Adrenal gland (tissue), 9 donors: ENCODE measurements at regions not wholly inside any gene's neighbourhood (a gene's known extent, or its start where the extent isn't known, plus 50 kb on each side); places are given as distances from the start of the nearest gene placed in this dataset.

ENCODE experiments used
- DNase-seq, 7 donors: peaks; one replicate each; pipeline ENCODE4 v3.0.0-alpha.2; 2019 to 2020
- H3K27ac ChIP-seq, 5 donors: fragments of 200-600 bp; sonication (generic) in 4 of 5; 1 replicate in 3 of 5; 2 replicates in 2 of 5; pipeline versions ENCODE4 v1.5.1 to v1.8.0; 2016 to 2020; ENCODE audit warnings: mild to moderate bottlenecking in 1 of 5
- H3K27me3 ChIP-seq: fragments of 200-600 bp; 2 replicates; pipeline ENCODE4 v1.8.0; 2021
- H3K36me3 ChIP-seq, 2 donors: fragments of 200-600 bp; replicated peaks in 1 of 2; 1 replicate in 1 of 2; 2 replicates in 1 of 2; pipeline versions ENCODE4 v1.5.1 to v1.8.0; 2018 to 2022
- H3K4me1 ChIP-seq, 2 donors: fragments of 200-600 bp; replicated peaks in 1 of 2; 1 replicate in 1 of 2; 2 replicates in 1 of 2; pipeline versions ENCODE4 v1.5.1 to v1.8.0; 2018 to 2021
- H3K4me3 ChIP-seq, 4 donors: fragments of 200-600 bp; sonication (generic) in 3 of 4; one replicate each; pipeline ENCODE4 v1.5.1; 2016 to 2018
- H3K9me3 ChIP-seq, 3 donors: fragments of 200-600 bp; sonication (generic) in 1 of 3; replicated peaks in 1 of 3; 1 replicate in 2 of 3; 2 replicates in 1 of 3; pipeline versions ENCODE4 v1.5.1 to v1.8.0; 2016 to 2021
- POLR2A ChIP-seq, 2 donors: fragments of 450-650 bp; IDR thresholded peaks; one replicate each; pipeline ENCODE4 v1.6.1; 2017; ENCODE audit warnings: antibody characterized with exemption in 2 of 2, mild to moderate bottlenecking in 2 of 2, moderate library complexity in 1 of 2
- WGBS, 4 donors: extraction: QIAGEN DNeasy Blood & Tissue Kit in 2 of 4; methylation state at CpG; one replicate each; pipeline versions ENCODE4 v1.1.5 to v1.1.7; 2013 to 2017; 5-methylcytosine and 5-hydroxymethylcytosine counted together
- intact Hi-C, 2 donors: fragments of 100-400 bp; cut with DNase I; formaldehyde crosslinking; loops; one replicate each; pipeline versions ENCODE4 v1.14.1 to v1.15.0; 2022 to 2023
- TF ChIP-seq, protein P1 (sequence below), 6 experiments: fragments of 450-650 bp in 4 of 6; fragments of 200-600 bp in 2 of 6; sonication (generic) in 1 of 6; IDR thresholded peaks; 1 replicate in 5 of 6; 2 replicates in 1 of 6; pipeline versions ENCODE4 v1.5.1 to v1.8.0; 2016 to 2021; ENCODE audit warnings: antibody characterized with exemption in 6 of 6, mild to moderate bottlenecking in 2 of 6, moderate library complexity in 1 of 6
- donor health status: healthy with polysubstance abuse.
- donor health status: Bipolar disorder and iron deficiency.
- donor health status: DM: yes; HTN: yes; CAD: no.
- donor health status: DM: no; HTN: no; CAD: no.
- donor health status: DM: no; HTN: no; CAD: no.

DNA sequence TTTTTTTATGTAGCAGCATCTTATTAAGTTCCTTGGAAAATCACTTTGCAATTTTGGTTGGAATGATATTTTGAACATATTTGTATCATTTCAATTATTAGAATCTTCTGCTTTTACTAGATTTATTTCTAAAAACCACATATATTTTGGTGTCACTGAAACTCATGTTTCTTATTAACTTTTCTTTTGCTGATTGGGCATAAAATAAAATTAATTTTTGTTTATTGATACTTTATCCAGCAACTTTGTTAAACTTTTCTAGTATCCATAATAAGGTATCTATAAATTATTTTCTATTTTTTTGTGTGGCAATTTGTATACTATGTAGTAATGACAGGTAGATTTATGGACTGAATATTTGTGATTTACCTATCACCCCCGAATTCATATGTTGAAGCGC, 556.4 kb upstream of the ATXN8OS start:
- H3K27me3 ChIP-seq = no peaks in the 10 kb centered on the region
- no peak overlapping the region for H3K4me3 ChIP-seq
- H3K4me1 ChIP-seq = no peaks in the 10 kb centered on the region
- 52 to 95% (median 92%) methylated on average over 2 of the region's 2 CpGs for WGBS, 4 donors
- intact Hi-C loops = no loop called here
- TF ChIP-seq POLR2A (IDR thresholded peaks at IDR 0.05) = no peak
- H3K27ac ChIP-seq = no peak overlapping the region
- no peak for DNase-seq
- peaks cover 0 to 5% (median 0%) of the 10 kb centered on the region in 3 donors for H3K9me3 ChIP-seq
- no peaks in the 10 kb centered on the region for H3K36me3 ChIP-seq

DNA sequence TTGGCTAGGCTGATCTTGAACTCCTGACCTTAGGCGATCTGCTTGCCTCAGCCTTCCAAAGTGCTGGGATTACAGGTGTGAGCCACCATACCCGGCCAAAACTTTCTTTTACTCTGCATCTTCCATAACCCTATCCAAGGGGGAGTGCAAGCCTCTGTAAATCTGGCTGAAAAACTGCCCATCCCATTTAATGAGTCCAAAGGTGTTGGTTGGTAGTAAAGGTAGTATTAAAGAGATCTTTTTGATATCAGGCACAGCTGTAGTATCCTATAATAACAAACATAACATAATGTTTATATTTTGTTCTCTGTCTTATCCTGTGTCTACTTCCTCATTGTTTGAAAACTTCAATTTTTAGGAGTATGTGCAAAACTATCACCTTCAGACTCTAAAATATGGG, 559.8 kb upstream of the ATXN8OS start:
- Histone ChIP-seq H3K27me3 (no peaks in the 10 kb centered on the region), H3K4me3 (no peak overlapping the region), H3K36me3 (no peaks in the 10 kb centered on the region), H3K9me3 (peaks cover 0 to 5% (median 0%) of the 10 kb centered on the region in 3 donors), H3K27ac (no peak overlapping the region), H3K4me1 (no peaks in the 10 kb centered on the region)
- WGBS, 4 donors = 74 to 82% (median 75%) methylated on average over 2 of the region's 2 CpGs
- TF ChIP-seq, protein P1, sequence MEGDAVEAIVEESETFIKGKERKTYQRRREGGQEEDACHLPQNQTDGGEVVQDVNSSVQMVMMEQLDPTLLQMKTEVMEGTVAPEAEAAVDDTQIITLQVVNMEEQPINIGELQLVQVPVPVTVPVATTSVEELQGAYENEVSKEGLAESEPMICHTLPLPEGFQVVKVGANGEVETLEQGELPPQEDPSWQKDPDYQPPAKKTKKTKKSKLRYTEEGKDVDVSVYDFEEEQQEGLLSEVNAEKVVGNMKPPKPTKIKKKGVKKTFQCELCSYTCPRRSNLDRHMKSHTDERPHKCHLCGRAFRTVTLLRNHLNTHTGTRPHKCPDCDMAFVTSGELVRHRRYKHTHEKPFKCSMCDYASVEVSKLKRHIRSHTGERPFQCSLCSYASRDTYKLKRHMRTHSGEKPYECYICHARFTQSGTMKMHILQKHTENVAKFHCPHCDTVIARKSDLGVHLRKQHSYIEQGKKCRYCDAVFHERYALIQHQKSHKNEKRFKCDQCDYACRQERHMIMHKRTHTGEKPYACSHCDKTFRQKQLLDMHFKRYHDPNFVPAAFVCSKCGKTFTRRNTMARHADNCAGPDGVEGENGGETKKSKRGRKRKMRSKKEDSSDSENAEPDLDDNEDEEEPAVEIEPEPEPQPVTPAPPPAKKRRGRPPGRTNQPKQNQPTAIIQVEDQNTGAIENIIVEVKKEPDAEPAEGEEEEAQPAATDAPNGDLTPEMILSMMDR (IDR thresholded peaks at IDR 0.05) = no peak
- no peak for TF ChIP-seq POLR2A (IDR thresholded peaks at IDR 0.05)
- no peak for DNase-seq
- intact Hi-C loops = no loop called here

DNA sequence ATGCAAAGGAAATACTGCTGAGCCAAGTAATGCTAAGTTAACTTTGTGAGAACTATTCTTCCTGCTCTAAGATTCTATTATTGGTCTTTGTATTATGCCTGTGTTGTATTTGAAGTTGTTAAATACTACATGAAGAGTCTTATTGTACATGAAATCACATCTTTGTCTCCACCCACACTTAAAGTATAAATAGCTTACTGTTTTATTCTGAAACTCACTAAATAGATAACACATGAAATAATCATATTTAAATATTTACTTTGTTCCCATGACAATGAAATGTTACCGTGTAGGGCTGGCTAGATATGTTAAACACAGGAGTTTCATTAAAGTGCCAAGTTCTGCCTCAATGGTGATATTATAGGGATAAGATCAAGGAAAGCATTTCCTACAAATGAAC, 562.1 kb upstream of the ATXN8OS start:
- TF ChIP-seq, protein P1 (IDR thresholded peaks at IDR 0.05) = no peak
- no peak for TF ChIP-seq POLR2A (IDR thresholded peaks at IDR 0.05)
- WGBS, 4 donors = 60 to 76% (median 70%) methylated on average over 1 of the region's 1 CpG
- H3K9me3 ChIP-seq = no peaks in the 10 kb centered on the region
- no peaks in the 10 kb centered on the region for H3K4me1 ChIP-seq
- intact Hi-C loops = no loop called here
- no peak for DNase-seq
- H3K36me3 ChIP-seq = no peaks in the 10 kb centered on the region
- no peak overlapping the region for H3K27ac ChIP-seq
- no peak overlapping the region for H3K4me3 ChIP-seq
- H3K27me3 ChIP-seq = no peaks in the 10 kb centered on the region

DNA sequence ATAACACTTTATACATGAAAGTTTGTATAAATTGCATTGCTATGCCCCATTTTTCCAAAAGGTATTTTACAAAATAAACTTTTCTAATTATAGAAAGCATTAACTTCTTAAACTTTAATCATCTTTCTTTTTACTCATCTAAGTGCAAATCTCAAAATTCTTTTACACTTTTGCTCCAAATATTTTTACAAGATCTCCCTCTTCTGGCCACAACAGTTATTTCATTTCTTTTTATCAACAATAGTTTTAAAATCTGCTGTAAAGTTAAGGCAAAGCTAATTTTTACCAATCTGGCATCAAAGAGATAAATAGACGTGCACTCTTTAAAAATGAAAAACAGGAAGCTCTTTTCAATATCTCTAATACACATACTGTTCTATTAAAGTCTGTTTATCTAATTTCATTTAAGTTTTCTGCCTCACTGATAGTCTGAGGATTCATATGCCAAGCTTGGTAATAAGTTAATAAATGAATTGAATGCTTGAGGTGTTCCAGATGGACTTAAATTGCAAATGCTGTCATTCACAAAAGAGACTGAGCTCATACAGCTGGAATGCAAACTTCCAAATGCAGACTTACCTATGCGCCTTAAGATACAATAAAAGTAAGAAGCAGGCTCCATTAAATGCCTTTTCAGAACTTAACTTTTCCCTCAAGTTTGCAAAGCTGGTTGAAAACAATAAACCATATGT, 583.0 kb upstream of the ATXN8OS start:
- H3K9me3 ChIP-seq = no peaks in the 10 kb centered on the region
- TF ChIP-seq, protein P1 (IDR thresholded peaks at IDR 0.05) = peak; percentile 16 to 48 (median 41)
- TF ChIP-seq POLR2A (IDR thresholded peaks at IDR 0.05) = no peak
- no peak overlapping the region for H3K4me3 ChIP-seq
- H3K27me3 ChIP-seq = no peaks in the 10 kb centered on the region
- no peaks in the 10 kb centered on the region for H3K4me1 ChIP-seq
- no peak for DNase-seq
- H3K27ac ChIP-seq = no peak overlapping the region
- intact Hi-C loops = loop anchor here in 1 of 2 donors (10.0 kb wide), 1 partner anchor 1220 kb away; no protein-coding TSS in a partner anchor
- WGBS, 4 donors = 46 to 51% (median 46%) methylated on average over 2 of the region's 2 CpGs
- no peaks in the 10 kb centered on the region for H3K36me3 ChIP-seq

DNA sequence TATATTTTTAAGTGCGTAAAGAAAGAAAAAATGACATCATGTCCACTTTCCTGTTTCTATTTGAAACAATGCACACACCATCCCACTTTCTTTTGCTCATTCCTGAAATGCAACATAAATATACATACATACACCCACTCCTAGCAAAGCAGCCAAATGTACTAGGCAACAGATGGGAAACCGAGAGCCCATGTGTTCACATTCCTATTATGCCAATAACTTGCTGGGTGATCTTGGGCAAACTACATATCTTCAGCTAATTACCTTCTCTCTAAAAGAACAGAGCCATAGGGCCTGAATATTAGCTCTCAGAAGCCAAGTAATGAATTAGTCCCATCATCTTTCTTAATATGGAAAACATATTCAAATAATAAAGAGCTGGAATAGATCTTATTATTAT, 610.6 kb upstream of the ATXN8OS start:
- Histone ChIP-seq H3K9me3 (no peaks in the 10 kb centered on the region), H3K27me3 (no peaks in the 10 kb centered on the region), H3K27ac (no peak overlapping the region), H3K4me3 (no peak overlapping the region), H3K4me1 (no peaks in the 10 kb centered on the region), H3K36me3 (no peaks in the 10 kb centered on the region)
- no peak for DNase-seq
- intact Hi-C loops = no loop called here
- 90 to 97% (median 94%) methylated on average over 2 of the region's 2 CpGs for WGBS, 4 donors
- TF ChIP-seq, protein P1 (IDR thresholded peaks at IDR 0.05) = no peak
- TF ChIP-seq POLR2A (IDR thresholded peaks at IDR 0.05) = no peak
